Bronchial epithelial cell (primary cell): ENCODE measurements at regions not wholly inside any gene's neighbourhood (a gene's known extent, or its start where the extent isn't known, plus 50 kb on each side); places are given as distances from the start of the nearest gene placed in this dataset.
A peak's percentile ranks its signal among the peaks of the same experiment; 100 is the strongest.
"Not testable (repeated sequence)": the region's sequence is repeated elsewhere in the genome, so short reads cannot be mapped to it uniquely, and the experiment has no call there.

Experiments
- DNase-seq: peaks from one replicate; pipeline ENCODE4 v3.0.0-alpha.2; 2010; ENCODE audit warnings: low read depth
- FAIRE-seq: peaks from 2 replicates; lab custom pipeline; 2011; peaks lifted over from hg19 to GRCh38; lab: Jason Lieb, UNC
- H3K27me3 ChIP-seq: 2 replicates; pipeline ENCODE4 v1.5.1; 2011; ENCODE audit warnings: low read length; ENCODE audit not compliant: control insufficient read depth, insufficient read depth
- H3K36me3 ChIP-seq: 2 replicates; pipeline ENCODE4 v1.5.1; 2011; ENCODE audit warnings: low read length; ENCODE audit not compliant: control insufficient read depth, insufficient read depth
- H3K4me3 ChIP-seq: 2 replicates; pipeline ENCODE4 v1.5.1; 2011; ENCODE audit warnings: mild to moderate bottlenecking, low read depth, low read length, control low read depth
- TF ChIP-seq, protein P1 (sequence below): IDR thresholded peaks from 2 replicates; pipeline ENCODE4 v1.5.1; 2011; ENCODE audit warnings: mild to moderate bottlenecking, moderate library complexity, low read length, control low read depth, inconsistent platforms; ENCODE audit not compliant: insufficient read depth, severe bottlenecking

DNA sequence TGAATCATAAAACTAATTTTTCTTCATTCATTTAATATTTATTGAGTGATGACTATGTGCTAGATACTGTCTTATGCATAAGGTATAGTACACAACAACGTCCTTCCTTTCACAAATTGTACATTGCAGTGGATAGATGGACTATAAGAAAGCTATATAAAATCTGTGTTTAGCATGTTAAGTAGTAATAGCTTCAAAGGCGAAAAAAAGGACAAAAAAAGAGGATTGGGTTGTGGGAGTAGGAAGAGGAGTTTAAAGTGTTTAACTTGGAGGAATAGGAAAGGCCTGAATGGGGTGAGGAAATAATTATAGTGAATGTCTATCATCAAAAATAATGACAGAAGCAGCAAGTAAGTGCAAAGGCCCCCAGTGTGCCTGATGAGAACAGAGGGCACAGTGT is 565.4 kb upstream of the LUZP2 start:
- FAIRE-seq, result no peak
- no peaks in the 10 kb centered on the region for H3K27me3 ChIP-seq
- H3K36me3 ChIP-seq, result no peaks in the 10 kb centered on the region
- TF ChIP-seq, protein P1, sequence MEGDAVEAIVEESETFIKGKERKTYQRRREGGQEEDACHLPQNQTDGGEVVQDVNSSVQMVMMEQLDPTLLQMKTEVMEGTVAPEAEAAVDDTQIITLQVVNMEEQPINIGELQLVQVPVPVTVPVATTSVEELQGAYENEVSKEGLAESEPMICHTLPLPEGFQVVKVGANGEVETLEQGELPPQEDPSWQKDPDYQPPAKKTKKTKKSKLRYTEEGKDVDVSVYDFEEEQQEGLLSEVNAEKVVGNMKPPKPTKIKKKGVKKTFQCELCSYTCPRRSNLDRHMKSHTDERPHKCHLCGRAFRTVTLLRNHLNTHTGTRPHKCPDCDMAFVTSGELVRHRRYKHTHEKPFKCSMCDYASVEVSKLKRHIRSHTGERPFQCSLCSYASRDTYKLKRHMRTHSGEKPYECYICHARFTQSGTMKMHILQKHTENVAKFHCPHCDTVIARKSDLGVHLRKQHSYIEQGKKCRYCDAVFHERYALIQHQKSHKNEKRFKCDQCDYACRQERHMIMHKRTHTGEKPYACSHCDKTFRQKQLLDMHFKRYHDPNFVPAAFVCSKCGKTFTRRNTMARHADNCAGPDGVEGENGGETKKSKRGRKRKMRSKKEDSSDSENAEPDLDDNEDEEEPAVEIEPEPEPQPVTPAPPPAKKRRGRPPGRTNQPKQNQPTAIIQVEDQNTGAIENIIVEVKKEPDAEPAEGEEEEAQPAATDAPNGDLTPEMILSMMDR, result no peak
- no peak for DNase-seq
- no peak overlapping the region for H3K4me3 ChIP-seq

DNA sequence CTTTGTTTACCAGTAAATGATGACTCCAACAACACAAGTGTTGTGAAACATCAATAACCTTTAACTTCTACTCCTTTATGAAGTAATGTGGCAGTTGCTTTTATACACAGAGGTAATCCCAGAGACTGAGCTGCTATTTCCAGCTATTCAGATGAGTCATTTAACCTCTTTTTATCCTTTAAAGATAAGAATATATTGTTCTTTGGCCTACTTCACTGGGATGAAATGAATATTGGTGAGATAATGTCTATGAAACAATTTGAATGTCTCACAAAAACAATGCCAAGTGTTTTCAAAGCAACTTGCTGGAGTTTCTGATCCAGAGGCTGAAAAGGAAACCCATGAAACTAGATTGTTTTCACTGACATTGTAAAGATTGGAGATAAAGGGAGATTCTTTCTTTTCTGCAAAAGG is 564.4 kb upstream of the LUZP2 start:
- Histone ChIP-seq H3K4me3 (no peak overlapping the region), H3K36me3 (no peaks in the 10 kb centered on the region), H3K27me3 (no peaks in the 10 kb centered on the region)
- FAIRE-seq (no peak), DNase-seq (peak; percentile 44)
- TF ChIP-seq, protein P1, result no peak

DNA sequence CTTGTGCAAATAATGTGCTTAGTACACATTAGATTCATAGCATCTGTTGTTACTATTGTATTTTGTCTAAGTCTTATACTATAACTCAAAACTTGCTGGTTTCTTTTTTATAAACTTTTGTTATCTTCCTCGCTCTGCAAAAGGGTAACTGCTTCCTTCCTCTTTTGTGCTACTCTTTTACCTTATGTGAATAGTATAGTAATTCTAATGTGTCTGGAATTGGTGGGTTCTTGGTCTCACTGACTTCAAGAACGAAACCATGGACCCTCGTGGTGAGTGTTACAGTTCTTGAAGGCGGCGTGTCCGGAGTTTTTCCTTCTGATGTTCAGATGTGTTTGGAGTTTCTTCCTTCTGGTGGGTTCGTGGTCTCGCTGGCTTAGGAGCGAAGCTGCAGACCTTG is 563.1 kb upstream of the LUZP2 start:
- DNase-seq (no peak), FAIRE-seq (no peak)
- Histone ChIP-seq H3K4me3 (no peak overlapping the region), H3K27me3 (no peaks in the 10 kb centered on the region), H3K36me3 (no peaks in the 10 kb centered on the region)
- TF ChIP-seq, protein P1, result no peak

DNA sequence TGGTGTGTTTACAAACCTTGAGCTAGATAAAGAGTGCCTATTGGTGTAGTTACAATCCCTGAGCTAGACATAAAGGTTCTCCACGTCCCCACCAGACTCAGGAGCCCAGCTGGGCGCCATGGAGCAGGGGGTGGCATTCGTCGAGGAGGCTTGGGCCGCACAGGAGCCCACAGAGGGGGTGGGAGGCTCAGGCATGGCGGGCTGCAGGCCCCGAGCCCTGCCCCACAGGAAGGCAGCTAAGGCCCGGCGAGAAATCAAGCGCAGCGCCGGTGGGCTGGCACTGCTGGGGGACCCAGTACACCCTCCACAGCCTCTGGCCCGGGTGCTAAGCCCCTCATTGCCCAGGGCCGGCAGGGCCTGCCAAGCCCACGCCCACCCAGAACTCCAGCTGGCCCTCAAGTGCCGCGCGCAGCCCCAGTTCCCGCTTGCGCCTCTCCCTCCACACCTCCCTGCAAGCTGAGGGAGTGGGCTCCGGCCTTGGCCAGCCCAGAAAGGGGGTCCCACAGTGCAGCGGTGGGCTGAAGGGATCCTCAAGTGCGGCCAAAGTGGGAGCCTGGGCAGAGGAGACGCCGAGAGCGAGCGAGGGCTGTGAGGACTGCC is 562.1 kb upstream of the LUZP2 start:
- H3K4me3 ChIP-seq, FAIRE-seq, H3K36me3 ChIP-seq, H3K27me3 ChIP-seq, DNase-seq: not testable (repeated sequence)

DNA sequence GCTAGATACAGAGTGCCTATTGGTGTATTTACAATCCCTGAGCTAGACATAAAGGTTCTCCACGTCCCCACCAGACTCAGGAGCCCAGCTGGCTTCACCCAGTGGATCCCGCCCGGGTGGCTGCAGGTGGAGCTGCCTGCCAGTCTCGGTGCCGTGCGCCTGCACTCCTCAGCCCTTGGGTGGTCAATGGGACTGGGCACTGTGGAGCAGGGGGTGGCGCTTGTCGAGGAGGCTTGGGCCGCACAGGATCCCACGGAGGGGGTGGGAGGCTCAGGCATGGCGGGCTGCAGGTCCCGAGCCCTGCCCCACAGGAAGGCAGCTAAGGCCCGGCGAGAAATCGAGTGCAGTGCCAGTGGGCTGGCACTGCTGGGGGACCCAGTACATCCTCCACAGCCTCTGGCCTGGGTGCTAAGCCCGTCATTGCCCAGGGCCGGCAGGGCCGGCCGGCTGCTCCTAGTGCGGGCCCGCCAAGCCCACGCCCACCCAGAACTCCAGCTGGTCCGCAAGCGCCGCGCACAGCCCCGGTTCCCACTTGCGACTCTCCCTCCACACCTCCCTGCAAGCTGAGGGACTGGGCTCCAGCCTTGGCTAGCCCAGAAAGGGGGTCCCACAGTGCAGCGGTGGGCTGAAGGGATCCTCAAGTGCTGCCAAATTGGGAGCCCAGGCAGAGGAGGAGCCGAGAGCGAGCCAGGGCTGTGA is 554.6 kb upstream of the LUZP2 start:
- not testable (repeated sequence) for FAIRE-seq, H3K36me3 ChIP-seq, DNase-seq, H3K27me3 ChIP-seq, H3K4me3 ChIP-seq

DNA sequence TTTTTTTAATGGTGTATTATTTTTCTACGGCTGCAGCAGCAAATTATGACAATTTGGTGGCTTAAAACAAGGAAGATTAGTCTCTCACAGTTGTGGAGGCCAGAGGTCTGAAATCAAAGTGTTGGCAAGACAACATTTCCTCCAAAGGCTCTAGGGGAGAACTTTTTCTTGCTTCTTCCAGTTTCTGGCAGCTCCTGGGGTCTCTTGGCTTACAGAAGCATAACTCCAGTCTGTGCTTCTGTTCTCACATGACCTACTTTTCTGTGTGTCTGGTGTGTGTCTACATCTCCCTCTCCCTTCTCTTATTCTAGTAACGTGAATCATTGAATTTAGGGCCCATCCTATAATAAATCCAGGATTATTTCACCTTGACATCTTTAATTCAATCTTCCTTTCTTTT is 551.9 kb upstream of the LUZP2 start:
- Histone ChIP-seq H3K4me3 (no peak overlapping the region), H3K27me3 (no peaks in the 10 kb centered on the region), H3K36me3 (no peaks in the 10 kb centered on the region)
- DNase-seq (no peak), FAIRE-seq (no peak)
- TF ChIP-seq, protein P1, result no peak

DNA sequence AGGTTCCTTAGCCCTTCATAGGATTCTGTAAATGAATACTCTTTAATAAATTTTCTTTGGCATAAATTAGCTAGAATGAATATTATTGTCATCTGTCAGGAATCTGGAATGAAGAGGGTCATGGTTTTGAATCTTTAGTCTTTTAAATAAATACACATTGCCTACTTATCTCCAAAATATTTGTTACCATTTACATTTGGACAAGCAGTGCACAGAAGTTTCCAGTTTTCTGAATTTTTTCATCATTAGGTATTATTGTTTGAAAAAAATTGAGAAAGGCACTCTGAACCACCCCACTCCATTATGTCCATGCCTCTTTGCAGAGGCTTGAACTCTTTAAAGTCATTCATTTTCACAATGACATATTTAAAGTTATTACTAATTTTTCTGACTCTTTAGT is 549.0 kb upstream of the LUZP2 start:
- no peak for DNase-seq
- TF ChIP-seq, protein P1, result no peak
- H3K36me3 ChIP-seq, result no peaks in the 10 kb centered on the region
- no peak overlapping the region for H3K4me3 ChIP-seq
- FAIRE-seq, result no peak
- H3K27me3 ChIP-seq, result no peaks in the 10 kb centered on the region
